Right renal pelvis (tissue), 4 donors: ENCODE measurements at regions not wholly inside any gene's neighbourhood (a gene's known extent, or its start where the extent isn't known, plus 50 kb on each side); places are given as distances from the start of the nearest gene placed in this dataset.

ENCODE experiments used
- DNase-seq, 4 donors: peaks; one replicate each; pipeline ENCODE4 v3.0.0-alpha.2; 2013; ENCODE audit warnings: low read depth in 4 of 4, low spot score in 3 of 4, missing footprints in 1 of 4

DNA sequence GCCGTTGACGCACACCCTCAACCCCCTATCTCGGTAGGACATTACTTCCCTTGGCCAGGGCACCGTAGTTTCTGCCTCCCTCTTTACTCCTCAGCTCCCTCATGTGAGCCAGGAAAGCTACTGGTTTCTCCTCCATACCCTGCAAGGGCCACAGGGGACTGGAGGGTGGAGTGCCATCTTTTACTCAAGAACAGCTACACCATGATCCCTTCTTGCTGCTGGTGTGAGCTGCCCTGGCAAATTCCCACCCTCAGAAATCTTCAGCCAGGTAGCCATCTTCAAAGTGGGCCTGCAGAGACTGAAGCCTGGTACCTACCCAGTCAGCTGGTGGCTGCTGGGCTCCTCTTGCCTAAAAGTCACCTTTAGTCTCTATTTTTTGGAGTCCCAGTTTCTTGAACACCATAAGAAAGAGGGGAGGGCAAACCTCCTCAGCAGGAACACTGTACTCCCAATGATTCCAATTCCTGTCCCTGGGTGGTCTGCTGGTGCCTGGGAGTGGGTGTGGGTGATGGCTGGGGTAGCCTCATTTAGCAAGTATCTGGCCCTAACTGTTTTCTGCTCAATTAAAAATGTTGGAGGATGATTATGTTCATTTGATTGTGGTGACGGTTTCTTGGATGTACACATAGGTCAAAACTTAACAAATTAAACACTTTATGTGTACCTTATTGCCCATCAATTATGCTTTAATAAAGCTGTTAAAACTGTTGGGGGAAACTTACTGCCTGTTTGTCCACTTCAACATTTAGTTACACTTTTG lies 105.0 kb upstream of the NPY start:
- no peak for DNase-seq

DNA sequence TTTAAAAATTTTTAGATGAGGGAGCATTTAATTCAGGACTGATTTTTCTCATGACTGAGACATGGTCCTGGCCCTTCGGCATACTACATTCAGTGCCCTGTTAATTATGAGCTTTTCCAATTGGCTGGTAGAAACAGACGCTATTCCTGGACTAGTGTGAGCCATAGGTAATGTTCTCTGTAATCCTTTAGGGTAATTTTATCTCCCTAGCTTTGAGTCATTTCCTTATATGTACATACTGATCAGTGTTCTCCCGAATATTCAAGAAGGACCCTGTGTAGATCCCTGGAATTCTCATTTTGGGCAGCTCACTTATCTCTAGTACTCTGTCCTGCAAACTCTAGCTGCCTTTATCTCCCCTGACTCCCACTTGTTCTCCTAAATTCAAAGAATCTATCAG lies 92.6 kb upstream of the NPY start:
- no peak for DNase-seq

DNA sequence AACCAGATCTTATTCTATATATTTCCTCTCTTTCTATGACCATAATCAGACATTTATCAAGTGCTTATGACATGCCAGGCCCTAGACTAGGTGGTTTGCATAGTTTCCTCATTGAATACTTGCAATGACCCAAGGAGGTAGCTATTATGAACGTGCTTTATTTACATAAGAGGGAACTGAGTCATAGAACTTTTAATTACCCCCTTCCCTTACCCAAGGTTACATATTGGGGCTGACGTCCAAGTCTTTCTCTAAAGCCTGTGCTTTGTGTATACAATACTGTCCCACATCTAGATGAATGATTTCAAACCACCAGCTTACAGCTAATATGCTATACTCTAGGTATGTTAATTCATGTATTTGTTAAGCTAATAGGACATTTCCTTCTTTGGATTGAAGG lies 91.9 kb upstream of the NPY start:
- no peak for DNase-seq

DNA sequence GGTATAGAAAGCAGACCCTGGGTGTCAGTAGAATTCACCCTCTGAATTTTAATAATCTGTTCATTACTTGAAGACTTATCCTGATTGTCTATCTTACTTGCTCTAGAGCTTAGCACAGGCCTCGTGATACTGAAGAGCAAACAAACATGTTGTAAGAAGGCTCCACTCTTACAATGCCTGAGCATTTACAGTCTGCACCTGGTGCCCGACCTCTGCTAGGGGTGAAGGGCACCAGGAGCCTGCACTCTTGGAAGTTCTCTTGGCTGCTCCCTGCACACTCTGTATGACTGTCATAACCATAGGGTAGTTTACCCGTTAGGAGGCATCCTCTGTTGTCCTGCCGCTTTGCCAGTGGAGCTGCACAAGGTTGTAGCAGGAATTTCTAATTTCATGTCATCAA lies 91.3 kb upstream of the NPY start:
- no peak for DNase-seq

DNA sequence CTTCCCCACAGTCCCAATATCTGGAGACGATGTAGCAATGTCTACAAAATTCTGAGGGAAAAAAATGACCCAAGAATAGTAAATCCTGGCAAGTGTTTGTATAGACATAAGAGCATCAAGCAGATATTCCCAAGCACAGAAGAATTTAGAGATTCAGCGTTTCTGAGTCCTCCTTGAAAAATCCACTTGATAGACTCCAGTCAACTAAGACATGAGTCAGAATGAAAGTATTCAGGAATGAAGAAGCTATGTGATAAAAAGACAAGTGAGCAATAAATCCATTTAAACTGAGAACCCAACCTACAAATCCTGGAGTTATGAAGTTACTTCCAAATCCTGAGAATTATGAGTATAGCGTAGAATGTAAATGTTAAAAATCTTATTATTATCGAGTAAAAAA lies 86.1 kb upstream of the NPY start:
- no peak for DNase-seq

DNA sequence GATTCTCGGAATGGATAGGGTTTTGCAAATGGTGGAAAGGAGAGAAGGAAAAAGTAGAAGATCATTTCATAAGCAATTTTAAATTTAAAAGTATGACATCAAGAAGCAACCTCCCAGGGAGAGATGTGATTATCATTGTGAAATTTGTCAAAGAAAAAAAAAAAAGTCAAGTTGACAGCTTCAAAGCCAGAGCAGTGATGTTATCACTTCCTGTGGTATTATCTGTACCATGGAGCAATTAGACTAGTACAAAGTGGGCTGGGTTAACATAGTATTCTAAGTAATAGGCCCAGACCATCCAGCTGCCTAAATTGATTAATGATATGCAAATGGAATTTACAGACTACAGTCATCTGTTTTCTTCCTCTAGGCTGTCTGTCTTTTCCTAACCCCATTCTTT lies 84.0 kb upstream of the NPY start:
- DNase-seq: no peak

DNA sequence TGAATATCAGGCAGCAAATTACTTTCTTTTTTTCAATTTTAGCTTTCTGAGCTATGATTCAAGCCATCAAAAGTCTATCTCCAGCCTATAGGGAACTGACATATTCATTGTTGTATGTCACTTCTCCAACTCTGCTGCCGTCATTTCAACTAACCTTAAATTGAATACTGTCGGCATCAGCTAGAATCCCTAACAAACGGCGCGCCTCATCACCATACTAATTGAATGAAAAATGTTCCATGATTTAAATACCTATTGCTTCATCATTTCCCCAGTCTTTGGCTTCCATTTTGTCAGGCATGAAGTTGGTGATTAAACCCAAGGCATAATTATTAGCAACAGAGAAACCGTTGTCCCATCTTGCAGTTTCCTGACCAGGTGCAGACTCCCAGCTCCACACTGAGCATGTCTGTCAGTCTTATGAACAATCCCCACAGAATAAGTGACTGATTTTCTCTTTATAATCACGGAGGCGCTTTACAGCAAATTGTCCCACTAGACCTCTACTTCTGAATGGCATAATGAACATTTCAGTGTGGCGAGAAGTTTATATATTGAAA lies 83.5 kb upstream of the NPY start:
- DNase-seq: no peak

GRCh38 chr7:24201226-24201625 lies 82.8 kb upstream of the NPY start:
- no peak for DNase-seq

DNA sequence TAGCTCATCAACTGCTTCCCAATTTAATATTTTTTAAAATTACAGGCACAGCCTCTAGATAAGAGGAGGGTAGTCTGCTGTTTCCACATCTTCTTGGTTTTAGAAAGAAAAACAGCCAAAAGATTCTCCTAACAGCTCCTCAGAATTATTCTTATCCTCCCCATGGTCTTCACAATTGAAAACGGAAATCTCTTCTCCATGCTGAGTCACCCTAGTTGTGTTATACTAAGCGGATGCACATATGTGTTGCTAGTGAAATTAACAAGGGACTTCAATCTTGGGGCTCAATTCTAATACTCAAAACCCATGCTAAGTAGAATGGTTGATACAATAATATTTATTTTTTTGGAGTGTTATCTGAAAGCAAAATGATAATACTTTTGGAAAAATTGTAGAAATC lies 71.9 kb upstream of the NPY start:
- no peak for DNase-seq

- no peak for DNase-seq
Measured at GRCh38 chr7:24213311-24213710, 70.7 kb upstream of the NPY start.

- no peak for DNase-seq
Measured at GRCh38 chr7:24214670-24215069, 69.3 kb upstream of the NPY start.

DNA sequence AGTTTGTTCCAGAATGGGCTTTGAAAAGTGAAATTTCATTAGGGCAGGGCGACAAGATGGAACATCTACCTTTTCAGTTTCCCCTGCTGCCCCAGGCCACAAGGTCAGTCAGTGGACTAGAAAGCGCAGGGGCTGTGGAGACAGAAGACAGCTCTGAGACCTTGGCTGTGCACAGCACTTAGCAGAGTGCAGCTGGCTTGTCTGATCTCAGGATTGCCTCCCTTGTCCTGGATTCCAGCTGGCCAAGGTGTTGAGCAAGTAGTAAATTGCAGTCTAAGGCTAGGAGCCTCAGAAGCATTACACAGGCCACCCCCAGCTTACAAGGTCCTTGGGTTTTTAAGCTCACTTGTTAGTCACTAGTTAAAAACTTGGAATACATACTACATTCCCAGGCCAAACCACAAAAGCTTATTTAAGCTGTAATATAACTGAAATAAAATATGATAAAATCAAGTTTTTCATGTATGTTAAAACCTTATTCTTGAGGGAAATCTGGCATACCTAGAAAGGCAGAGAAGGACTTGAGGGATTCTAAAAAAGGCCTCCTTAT lies 67.3 kb upstream of the NPY start:
- DNase-seq: no peak

DNA sequence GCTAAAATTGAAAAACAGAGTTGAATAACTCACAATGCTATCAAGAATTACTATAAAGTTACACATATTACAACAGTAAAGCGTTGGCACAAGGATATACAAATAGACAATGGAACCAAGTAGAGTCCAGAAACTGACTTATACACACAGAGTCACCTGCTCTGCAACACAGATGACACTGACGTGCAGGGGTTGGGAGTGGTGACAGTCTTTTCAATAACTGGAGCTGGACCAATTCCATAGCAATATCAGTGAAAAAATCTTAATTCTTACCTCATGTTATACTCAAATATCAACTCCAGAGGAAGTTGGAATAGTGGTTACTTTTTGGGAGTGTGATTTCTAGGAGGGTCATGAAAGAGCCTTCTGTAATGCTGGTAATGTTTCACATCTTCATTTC lies 62.5 kb upstream of the NPY start:
- no peak for DNase-seq

DNA sequence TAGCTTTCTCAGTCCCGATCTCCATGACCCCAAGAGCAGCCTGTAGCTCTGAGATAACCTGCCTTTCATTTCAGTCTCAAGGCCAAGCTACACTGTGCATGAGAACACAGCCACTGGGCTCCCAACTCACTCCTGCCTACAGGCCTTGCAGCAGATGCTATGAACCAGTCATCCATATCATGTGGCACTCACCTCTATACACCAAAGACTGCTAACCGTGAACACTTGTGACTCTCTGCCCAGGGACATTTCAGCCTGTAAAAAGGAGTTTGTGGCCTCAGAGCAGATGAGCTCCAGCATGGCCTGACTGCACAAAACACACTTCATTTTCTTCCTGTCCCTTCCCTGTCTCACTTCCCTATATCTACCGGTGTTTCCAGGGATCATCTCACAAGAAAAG lies 56.9 kb upstream of the NPY start:
- DNase-seq: no peak

DNA sequence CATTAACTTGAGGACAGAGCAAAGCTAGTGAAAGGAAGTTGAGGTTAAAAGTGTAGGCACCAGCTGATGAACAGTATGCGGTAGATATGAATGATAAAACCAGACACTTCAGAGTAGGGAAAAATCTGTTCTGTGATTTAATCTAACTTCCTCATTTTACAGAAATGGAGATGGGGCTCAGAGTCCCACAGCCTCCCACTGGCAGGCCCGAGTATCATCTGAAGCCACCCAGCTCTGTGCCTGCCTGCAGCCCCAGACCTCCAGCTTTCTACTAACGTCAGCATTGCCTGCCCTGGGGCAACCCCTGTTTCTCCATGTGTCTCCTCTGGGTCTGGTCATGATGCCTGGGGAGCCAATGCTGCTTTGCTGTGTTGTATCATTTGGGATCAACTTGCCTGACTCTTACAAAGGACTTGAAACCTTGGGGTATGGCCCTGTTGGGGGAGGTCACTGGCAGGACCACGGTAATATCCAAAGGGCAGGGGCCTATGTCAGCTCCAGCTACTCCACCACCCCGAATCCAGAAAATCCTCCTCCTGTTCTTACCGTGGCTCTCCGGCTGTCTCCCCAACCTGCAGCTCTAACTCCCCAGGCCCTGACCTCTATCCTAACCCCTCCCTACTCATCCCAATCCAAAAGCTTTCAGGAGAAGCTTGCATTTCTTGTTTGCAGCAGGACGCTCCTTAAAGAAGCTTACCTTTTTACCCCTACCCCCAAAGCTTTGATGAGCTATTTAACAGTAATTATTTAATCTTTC lies 56.2 kb upstream of the NPY start:
- DNase-seq: no peak

GRCh38 chr7:24229481-24230226 lies 54.3 kb upstream of the NPY start:
- no peak for DNase-seq

- DNase-seq: no peak
Measured at GRCh38 chr7:24231493-24231892, 52.5 kb upstream of the NPY start.

GRCh38 chr7:24233386-24233785 lies 50.6 kb upstream of the NPY start:
- no peak for DNase-seq
